ENCODE measurements at regions not wholly inside any gene's neighbourhood (a gene's known extent, or its start where the extent isn't known, plus 50 kb on each side); places are given as distances from the start of the nearest gene placed in this dataset.

- TF ChIP-seq CTCF (IDR thresholded peaks at IDR 0.05; ENCODE audit: insufficient read depth, low read length) (no peak), POLR2AphosphoS5 (IDR thresholded peaks at IDR 0.05; ENCODE audit: low read depth) (no peak)
Measured at GRCh38 chr6:15929685-15930084, 199.2 kb upstream of the MYLIP start.

Data from HL-60 (cell line).